Ovary (tissue), 3 donors: ENCODE measurements at regions not wholly inside any gene's neighbourhood (a gene's known extent, or its start where the extent isn't known, plus 50 kb on each side); places are given as distances from the start of the nearest gene placed in this dataset.

Experiments used
- CTCF ChIP-seq, 3 donors: fragments of 450-650 bp in 2 of 3; fragments of 200-600 bp in 1 of 3; IDR thresholded peaks; one replicate each; pipeline versions ENCODE4 v1.5.1 to v1.8.0; 2016 to 2022; ENCODE audit warnings: antibody characterized with exemption in 3 of 3, mild to moderate bottlenecking in 1 of 3
- POLR2A ChIP-seq: fragments of 450-650 bp; IDR thresholded peaks from one replicate; pipeline ENCODE4 v1.6.1; 2017; ENCODE audit warnings: antibody characterized with exemption, mild to moderate bottlenecking, moderate library complexity
- donor health status: DM: no; HTN: no; CAD: no.

- TF ChIP-seq CTCF (IDR thresholded peaks at IDR 0.05) (no peak), POLR2A (no peak)
Observed at GRCh38 chr13:68692049-68692448, 1415.6 kb upstream of the ATXN8OS start.
